ENCODE measurements at regions not wholly inside any gene's neighbourhood (a gene's known extent, or its start where the extent isn't known, plus 50 kb on each side); places are given as distances from the start of the nearest gene placed in this dataset.

DNA sequence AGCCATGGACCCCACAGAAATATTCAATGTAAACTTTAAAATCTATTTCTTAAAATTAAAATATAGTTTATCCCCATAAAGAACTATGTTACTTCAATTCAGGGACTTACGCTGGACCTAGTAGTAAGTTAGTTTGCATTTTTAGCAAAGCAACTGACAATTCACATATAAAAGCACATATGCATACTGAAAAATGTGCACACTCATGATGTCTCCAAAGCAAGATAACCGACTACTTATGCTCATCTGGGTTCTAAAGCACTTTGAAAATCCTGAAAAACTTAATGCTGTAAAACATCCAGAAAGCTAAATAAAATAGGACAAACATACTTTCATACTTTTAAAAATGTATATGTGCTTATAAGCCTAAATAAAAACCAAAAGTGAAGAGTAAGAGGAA is 264.4 kb upstream of the GAS1 start:
- no peak for DNase-seq

DNA sequence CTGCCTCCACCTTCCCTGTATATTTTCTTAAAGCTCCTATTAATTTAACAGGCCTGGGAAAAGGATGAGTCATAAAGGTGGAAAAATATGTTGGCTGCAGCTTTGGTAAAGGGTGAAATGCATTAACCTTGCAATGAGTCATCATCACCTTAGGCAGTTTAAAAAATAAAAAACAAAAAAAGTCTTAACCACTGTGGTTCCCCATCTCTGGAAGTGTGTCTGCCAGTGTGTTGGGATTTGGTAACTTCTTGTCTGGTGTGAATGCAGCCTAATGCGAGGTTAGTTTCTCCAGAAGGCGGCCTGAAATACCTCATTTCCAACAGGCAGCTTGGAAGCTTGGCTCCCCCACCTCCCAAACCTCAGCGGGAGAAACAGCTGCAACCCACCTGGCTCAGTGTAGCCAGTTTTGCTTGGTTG is 265.3 kb upstream of the GAS1 start:
- no peak for DNase-seq

DNA sequence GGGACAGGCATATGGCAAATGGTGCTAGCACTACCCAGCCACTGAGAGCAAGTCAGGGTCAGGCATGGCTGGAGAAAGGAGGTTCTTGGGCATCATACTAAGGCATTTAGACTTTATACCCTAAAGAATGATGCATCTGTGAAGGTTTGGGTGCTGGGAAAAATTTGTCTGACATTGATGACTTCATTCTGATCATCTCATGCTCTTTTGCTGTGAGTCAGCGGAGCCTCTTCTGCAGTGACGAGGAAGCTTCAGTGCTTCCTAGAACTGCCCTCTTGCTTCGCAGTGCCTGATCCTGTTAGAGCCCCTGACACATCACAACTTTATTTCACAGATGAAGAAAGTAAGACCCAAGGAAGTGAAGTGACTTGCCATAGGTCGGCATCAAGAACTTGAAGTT is 266.6 kb upstream of the GAS1 start:
- no peak for DNase-seq

DNA sequence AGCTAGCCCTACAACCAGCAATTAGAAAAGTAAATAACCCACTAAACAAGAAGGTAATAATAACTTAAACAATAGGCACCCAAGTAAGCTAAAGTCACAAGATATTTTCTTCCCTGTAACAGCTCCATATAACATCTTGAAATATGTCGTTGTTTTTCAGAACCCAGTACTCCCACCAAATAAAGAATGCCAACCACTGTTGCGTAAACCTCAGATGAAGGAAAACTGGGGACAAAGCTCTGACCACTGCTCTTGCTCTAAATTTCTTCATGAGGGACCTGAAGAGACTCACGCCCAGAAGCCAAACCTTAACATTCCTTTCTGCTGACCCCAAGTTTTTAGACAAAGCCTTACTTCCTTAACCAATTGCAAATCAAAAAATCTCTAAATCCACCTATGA is 267.7 kb upstream of the GAS1 start:
- DNase-seq: no peak

DNA sequence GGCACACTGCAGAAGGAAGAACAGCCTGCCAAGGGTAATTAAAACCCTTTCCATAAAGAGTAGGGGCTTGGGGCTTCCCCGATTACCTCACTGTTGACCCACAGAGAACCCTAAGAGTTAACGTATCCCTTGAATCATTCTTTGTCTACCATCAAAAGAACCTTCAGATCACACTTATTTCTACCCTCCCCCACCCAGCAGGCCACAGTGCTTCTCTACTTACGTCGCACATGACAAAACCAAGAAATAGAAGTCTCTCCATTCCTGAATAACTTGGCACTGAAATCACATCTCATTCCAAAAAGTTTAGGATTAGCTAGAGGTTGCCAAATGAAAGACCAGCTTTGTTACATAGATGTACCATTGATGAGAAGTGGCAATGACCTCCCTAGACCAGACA is 268.7 kb upstream of the GAS1 start:
- DNase-seq: no peak

DNA sequence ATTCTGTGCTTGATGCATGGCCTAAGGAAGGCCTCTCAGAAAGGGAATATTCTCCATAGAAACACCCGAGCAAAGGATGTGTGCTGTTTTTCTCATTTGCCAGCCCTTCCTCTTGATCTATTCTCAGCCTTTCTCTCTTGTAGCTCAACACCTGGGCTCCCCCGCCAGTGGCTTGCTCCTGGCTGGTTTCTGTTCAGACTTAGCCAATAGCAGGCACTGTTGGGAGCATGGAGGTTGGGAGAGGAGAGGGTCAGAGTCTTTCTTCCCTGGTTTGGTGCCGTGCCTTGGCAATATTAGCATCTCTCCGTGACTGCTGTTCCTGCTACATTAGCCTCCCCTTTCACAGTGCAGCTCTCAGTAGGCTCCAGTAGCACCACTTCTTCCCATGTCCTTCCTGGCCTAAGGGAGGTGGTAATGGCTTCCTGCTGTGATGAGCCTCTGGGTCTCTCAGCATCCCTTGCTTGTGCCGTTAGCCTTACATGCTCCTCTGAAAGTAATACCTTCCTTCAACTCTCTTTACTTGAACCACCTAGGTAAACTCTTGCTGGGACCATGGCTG is 269.7 kb upstream of the GAS1 start:
- DNase-seq: no peak

DNA sequence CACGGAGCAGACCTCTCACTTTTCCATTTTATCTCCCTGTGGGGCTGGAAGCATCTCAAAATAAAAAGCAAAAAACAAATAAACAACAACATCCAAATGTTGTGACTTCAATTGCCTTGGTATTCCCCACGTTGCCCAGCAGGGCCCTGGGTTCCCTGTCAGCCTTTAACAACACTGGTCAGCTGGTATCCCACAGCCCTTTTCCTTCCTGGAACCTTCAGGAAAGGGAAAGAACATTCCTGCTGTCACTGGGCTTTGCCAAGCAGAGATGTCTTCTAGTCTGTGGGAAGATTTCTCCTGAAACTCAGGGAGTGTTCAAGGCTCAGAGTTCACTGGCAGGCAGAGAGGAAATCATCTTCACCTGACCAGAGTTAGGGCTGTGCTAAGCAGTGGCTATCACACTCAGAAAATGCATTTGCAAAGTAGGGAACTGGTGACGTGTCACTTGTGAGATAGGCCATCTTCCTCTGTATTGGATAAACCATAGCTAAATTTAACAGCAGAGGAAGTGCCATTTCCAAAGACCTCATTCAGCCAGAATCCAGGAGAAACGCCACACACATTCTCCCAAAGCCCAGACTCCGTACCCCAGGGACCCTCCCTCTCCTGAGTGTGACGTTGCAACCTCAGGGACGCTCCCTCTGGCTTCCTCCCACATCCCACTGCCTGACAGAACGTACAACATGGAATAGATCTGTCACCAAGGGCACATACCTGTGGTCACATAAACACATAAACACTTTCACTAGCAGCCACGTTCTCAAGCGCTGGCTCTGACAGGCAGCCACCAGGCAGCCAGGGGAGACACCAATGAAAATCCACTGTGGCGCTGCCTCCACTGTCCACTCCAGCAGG is 274.0 kb upstream of the DAPK1 start:
- DNase-seq: no peak

DNA sequence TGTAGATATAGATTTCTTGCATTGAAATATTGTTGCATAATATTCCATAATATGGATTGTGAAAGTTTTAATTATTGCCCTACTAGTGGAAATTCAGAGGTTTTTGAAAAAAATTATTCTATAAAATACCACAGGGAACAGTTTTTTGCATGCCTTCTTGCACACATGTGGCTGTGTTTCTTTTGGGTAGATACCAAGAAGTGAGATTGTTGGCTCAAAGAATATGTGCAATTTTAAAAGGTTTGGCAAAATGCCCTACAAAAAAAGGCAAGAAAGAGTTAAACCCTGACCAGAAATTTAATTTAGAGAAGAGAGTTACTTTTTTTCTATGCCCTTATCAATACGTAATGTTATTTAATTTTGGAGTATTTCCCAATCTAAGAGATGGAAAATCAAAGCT is 270.8 kb upstream of the DAPK1 start:
- DNase-seq: no peak

DNA sequence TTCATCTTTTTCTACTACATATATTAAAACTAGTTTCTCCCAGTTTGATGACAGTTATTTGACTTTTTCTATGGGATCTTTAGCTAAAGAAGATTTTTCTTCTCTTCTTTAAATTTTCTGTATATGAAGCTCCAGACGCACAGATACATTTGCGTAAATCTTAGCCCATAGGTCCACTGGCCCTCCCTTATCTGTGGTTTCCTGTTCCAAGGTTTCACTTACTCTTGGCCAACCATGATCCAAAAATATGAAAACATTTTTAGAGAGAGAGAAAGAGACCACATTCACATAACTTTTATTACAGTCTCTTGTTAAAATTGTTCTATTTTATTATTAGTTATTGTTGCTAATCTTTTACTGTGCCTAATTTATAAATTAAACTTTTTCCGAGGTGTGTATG is 270.2 kb upstream of the DAPK1 start:
- no peak for DNase-seq

DNA sequence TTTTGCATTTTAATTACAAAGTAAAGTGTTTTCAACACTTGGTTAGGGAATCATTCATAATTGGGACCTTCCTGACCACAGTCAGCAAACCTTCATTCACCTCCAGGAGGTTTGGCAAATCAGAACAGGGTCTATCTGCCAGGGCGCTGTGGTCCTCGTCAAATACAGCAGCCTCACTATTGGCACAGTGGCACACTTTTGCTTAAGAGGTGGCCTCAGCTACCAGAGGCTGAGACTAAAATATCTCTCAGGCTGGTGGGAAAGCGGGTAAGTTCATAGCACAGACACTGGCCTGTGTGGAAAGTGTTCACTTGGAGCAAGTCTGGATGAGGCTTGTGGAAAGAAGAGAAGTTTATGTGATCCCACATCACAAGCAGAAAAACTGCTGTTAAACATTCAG is 268.6 kb upstream of the DAPK1 start:
- no peak for DNase-seq

DNA sequence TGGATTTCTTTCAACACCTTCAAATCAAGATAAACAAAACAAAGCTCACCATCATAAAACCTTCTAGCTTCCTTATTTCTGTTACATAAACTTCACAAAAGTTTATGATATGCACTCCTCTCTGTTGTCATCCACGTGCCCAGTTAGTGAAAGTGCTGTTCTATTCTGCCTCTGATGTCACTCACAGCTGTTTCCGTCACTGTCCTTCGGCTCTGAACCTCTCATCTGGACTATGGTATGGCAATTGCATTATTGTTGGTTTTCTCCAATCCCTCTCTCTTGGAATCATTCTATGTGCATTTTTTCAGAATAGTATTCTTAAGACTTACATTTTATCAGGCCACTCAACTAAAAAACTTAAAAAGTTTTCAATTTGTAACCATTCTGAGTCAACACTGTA is 264.2 kb upstream of the DAPK1 start:
- DNase-seq: no peak

DNA sequence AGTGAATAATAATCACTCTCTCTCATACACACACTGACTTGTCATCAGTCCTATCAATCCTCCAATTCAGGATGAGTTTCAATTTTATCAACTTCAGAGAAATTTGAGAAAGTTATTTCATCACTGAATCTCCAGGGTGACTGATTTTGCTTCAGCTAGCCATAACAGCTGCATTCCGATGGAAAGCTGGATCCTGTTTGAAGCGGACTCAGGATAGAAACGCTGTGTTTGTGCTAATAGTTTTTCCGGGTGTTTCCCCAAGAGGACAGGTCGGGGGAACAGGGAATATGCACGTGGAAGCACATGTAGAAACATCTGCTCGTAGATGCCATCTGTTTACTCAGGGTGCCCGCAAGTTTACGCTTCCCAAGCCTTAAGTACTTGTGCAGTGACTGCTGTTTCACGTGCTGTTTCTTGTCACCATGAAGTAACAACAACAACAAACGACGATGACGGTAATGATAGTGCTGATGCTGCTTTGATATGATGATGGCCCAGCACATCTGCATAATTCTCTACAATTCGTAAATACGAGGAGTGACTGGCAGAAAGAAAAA is 263.7 kb upstream of the DAPK1 start:
- DNase-seq: no peak

DNA sequence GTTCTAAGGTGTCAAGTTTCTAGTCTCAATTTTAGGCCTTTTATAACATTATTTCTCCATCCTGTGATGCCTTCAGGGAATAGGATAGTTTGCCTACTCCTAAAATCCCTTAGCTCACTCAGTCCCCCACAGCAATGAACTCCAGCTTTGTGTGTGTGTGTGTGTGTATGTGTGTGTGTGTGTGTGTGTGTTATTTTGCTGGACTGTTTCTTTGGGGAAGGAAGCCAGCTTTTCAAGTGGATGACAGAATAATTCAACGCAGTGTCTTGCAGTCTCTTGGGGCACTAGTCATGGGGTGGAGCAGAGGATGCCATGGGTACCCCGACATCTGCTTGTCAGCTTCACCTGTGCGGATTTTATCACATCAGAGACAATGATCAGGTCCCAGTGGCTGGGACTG is 262.8 kb upstream of the DAPK1 start:
- no peak for DNase-seq

DNA sequence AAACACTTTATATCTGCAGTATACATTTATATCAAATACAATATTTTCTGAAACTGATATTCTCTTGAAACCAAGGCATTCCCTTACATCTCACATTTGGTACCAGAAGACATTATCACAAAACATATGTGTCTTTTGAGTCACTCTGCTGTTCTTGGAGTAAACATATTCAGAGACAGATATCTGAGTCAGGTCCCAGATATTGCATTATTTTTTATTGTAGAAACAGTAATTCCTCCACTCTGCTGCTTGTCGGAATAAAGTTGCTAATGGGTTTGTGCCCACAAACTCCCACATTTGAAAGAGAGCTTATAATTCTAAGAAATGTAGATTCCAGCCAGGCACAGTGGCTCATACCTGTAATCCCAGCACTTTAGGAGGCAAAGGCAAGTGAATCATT is 261.1 kb upstream of the DAPK1 start:
- DNase-seq: no peak

DNA sequence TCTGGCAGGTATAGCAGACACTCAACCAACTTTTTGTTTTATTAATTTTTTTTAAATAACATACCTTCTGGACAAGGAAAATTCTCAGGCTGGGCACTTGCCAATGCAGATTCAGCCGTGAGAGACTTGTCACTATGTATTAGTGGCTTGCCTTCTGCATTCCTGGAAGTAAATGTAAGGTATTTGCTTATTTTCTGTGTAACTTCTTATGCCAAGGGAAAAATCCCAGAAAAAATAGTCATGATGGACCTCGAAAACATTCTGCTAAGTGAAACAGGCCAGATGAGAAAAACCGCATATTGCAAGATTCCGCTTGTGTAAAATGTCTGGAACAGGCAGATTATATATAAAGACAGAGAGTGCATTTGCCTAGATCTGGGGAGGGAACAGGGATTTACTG is 260.3 kb upstream of the DAPK1 start:
- no peak for DNase-seq

DNA sequence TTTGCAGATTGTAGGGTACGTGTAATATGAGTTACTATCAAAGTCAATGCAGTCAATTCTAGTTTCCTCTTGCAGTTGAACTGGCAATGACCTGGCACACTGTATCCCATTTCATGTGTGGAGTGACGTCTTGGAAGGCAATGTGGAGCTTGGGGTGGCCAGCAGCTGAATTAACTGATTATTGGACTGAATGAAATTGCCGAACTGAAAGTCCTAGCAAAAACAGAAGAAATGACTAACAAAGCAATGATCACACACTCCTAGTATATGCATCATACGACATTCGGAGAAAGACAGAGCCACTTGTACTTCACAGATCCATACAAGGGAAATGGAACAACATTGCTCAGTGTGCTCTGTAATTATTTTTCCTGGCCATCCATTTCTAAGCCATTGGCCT is 259.1 kb upstream of the DAPK1 start:
- no peak for DNase-seq

DNA sequence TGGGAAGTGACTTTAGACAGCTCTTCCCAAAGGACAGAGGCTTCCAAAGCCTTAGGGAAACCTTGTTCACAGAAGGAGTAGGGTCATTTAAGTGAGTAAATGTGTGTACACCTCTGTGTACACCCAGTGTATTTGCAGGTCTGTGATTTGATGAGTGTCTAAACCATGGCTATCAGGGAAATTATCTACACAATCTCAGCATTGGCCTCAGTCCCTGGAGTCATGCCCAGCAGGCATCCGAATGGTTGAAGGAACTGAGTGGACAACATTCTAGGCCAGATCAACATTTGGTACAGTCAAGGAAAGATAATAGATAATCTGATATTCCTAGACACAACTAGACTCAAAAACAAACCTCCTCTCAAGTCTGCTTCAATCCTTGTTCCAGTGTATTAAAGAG is 258.4 kb upstream of the DAPK1 start:
- DNase-seq: no peak

DNA sequence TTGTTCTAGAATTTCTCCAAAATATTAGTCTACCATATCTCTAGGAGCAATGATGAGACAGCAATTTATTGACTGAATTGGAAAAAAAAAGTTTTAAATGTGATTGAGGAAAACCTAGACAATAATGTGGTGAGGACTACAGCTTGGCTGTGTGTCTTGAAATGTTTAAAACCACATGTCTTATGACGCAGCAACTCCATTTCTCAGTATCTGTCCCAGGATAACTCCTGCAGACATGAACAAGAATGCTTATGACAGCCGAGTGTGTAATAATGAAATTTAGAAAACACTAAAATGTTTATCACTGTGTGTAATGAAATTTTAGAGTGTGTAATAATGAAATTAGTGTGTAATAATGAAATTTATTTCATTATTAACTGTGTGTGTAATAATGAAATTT is 254.1 kb upstream of the DAPK1 start:
- DNase-seq: no peak

DNA sequence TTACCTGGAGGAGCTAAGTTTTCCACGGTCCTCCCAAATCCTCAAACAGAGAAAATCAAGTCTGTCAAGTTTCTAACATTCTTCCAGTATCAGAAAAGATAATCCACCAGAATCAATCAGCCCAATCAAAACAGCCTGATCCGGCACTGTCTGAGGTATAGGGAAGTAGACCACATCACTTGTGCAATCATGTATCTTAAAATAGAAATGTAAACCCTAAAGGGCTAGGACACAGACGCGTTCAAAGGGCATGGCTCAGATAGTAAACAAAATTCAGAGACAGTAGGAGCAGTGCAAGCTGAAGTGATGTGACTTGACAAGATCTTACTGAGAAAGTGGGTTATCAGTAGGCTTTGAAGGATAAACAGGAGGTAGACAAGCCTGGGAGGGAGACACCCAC is 252.4 kb upstream of the DAPK1 start:
- no peak for DNase-seq

DNA sequence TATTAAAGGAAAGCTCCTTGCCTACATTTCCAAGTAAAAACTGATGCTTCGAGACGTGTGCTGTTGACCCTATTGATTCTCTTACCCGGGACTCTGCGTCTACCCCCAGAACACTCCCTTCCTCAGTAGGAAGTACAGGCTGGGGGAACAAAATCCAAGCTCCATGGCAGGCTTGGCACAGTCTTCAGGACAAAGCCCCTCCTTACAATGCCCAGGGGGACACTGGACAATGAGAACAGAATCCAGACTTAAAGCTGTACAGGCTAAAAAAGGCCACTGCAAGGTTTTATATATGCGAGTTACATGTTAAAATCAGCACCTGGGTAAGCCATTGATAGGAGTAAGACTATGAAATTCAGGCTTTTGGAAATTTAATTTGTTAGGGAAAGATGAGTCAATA is 250.6 kb upstream of the DAPK1 start:
- DNase-seq: no peak

DNA sequence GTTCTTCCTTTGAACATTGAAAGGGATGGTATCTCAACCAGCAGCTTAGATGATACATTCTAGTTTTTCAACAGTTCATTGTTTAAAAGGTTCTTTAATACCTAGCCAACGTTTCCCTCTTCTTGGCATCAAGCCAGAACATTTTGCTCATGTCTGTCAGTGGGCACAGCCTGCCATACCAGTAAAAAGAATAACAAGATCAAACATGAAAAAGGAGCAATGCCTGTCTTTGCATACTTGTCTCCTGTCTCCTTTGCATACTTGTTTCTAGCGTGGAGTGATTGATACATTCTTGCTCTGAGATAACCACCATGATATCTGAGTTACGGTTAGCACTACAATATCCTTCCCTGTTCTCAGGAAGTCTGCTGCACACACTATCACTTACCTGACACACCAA is 248.6 kb upstream of the DAPK1 start:
- no peak for DNase-seq

DNA sequence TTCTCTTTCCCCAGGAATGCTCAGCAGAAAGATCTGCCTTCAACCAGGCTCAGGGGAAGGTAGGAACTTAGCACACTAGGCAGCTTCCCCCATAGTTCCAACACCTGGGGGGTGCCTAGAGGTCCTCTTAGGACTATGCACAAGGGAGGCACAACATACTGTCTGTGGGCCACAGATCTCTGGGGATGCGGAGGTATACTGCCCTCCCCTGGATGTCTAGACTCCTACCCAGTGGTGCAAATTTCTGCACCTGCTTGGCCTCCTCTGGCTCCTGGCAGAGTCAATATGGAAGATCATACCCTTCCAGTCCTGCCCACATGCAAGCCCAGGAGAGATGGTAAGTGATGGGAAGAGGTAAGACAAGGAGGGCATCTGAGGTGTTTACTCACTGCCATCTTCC is 247.5 kb upstream of the DAPK1 start:
- no peak for DNase-seq

DNA sequence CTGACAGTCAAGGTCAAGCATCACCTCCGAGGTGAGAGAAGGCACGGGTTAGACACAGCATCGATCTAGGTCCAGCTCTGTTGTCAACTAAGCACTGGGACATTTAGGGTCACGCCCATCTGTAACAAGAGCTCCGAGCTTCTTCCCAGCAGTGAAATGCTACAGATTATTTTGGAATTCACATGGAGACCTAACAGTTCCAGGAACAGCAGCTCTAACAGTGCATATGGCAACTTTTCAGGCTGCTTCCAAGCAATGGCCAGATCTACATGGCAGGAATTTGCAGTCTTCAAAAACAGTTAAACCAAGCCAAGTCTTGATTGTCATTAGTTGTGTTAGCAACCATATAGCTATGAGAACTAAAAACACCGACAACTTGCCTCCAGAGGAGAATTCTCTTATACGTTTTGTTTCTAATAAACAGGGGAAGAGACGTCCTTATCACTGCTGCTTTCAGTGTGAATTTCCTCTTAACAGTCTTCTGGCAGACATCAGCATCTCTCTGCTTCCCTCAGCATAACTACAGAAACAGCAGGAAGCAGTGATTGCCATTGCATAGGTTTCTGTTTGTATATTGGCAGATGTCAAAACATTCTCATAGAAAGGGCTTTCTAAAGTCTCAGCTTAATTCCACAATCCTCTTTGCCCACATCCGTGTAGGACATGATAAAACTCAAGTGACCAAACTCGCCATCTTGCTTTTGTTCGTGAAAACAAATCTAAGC is 242.1 kb upstream of the DAPK1 start:
- DNase-seq: no peak

DNA sequence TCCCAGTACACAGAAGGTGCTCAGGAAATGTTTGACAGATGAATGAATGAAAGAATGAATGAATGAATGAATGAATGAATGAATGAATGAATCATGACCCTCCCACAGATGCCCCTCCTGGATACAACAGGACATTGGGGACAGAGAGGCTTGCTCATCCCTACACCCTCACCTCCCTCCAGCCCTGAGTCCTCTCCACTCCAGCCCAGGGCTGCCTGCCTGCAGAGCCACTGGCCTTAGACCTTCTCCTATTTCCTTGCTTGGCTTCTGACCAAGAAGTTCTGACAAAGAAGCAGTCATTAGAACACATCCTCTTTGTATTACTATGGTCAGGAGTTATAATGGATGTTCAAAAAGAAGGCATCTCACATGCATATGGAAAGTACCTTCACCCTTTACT is 240.7 kb upstream of the DAPK1 start:
- no peak for DNase-seq
